Liver (tissue), 8 donors: ENCODE measurements at regions not wholly inside any gene's neighbourhood (a gene's known extent, or its start where the extent isn't known, plus 50 kb on each side); places are given as distances from the start of the nearest gene placed in this dataset.

Source experiments
- DNase-seq: peaks from one replicate; pipeline ENCODE4 v3.0.0-alpha.2; 2017; ENCODE audit warnings: low spot score
- H3K27ac ChIP-seq, 2 donors: one replicate each; pipeline ENCODE4 v1.7.0; 2013; ENCODE audit warnings: inconsistent platforms in 2 of 2, low read length in 2 of 2, control low read depth in 1 of 2, low read depth in 1 of 2, mild to moderate bottlenecking in 1 of 2
- H3K27me3 ChIP-seq, 4 donors: one replicate each; pipeline versions ENCODE4 v1.6.1 to v1.7.0; 2013; ENCODE audit warnings: low read length in 3 of 4, inconsistent platforms in 1 of 4, mild to moderate bottlenecking in 1 of 4, moderate library complexity in 1 of 4; ENCODE audit not compliant: control insufficient read depth in 4 of 4, insufficient read depth in 4 of 4
- H3K36me3 ChIP-seq, 4 donors: one replicate each; pipeline versions ENCODE4 v1.6.1 to v1.7.0; 2013; ENCODE audit warnings: low read length in 3 of 4, mild to moderate bottlenecking in 3 of 4, low read depth in 1 of 4, moderate library complexity in 1 of 4; ENCODE audit not compliant: control insufficient read depth in 4 of 4, insufficient read depth in 3 of 4
- H3K4me1 ChIP-seq, 4 donors: one replicate each; pipeline versions ENCODE4 v1.6.1 to v1.7.0; 2013; ENCODE audit warnings: low read length in 3 of 4, mild to moderate bottlenecking in 3 of 4, moderate library complexity in 1 of 4; ENCODE audit not compliant: control insufficient read depth in 4 of 4, insufficient read depth in 4 of 4
- H3K4me3 ChIP-seq, 3 donors: one replicate each; pipeline versions ENCODE4 v1.6.1 to v1.7.0; 2013; ENCODE audit warnings: low read length in 3 of 3, control low read depth in 1 of 3, low read depth in 1 of 3, mild to moderate bottlenecking in 1 of 3
- H3K9ac ChIP-seq, 2 donors: one replicate each; pipeline ENCODE4 v1.7.0; 2013; ENCODE audit warnings: low read length in 2 of 2, mild to moderate bottlenecking in 2 of 2, moderate library complexity in 2 of 2, control low read depth in 1 of 2, low read depth in 1 of 2
- H3K9me3 ChIP-seq, 4 donors: one replicate each; pipeline versions ENCODE4 v1.6.1 to v1.7.0; 2013; ENCODE audit warnings: low read length in 3 of 4; ENCODE audit not compliant: control insufficient read depth in 4 of 4
- ATF3 ChIP-seq: IDR thresholded peaks from 2 replicates; pipeline ENCODE4 v1.6.1; 2016; ENCODE audit warnings: antibody characterized with exemption
- FOXA2 ChIP-seq: IDR thresholded peaks from 2 replicates; pipeline ENCODE4 v1.6.1; 2016; ENCODE audit warnings: antibody characterized with exemption
- GABPA ChIP-seq, 2 donors: IDR thresholded peaks in 1 of 2; conservative IDR thresholded peaks in 1 of 2; 2 replicates each; pipeline ENCODE4 v1.6.1; 2016; ENCODE audit warnings: antibody characterized with exemption in 2 of 2, mild to moderate bottlenecking in 1 of 2, moderate library complexity in 1 of 2
- HNF4A ChIP-seq, 2 donors: conservative IDR thresholded peaks; 2 replicates each; pipeline ENCODE4 v1.6.1; 2016; ENCODE audit warnings: antibody characterized with exemption in 2 of 2, mild to moderate bottlenecking in 2 of 2
- HNF4G ChIP-seq: IDR thresholded peaks from 2 replicates; pipeline ENCODE4 v1.6.1; 2016; ENCODE audit warnings: antibody characterized with exemption
- JUND ChIP-seq, 2 donors: IDR thresholded peaks; 2 replicates each; pipeline ENCODE4 v1.6.1; 2016; ENCODE audit warnings: antibody characterized with exemption in 2 of 2
- MAX ChIP-seq: IDR thresholded peaks from 2 replicates; pipeline ENCODE4 v1.6.1; 2016; ENCODE audit warnings: antibody characterized with exemption
- NR2F2 ChIP-seq: IDR thresholded peaks from 2 replicates; pipeline ENCODE4 v1.6.1; 2016; ENCODE audit warnings: antibody characterized with exemption
- RAD21 ChIP-seq, 2 donors: IDR thresholded peaks; 2 replicates each; pipeline ENCODE4 v1.6.1; 2016; ENCODE audit warnings: antibody characterized with exemption in 2 of 2, mild to moderate bottlenecking in 2 of 2
- REST ChIP-seq: IDR thresholded peaks from 2 replicates; pipeline ENCODE4 v1.6.1; 2016; ENCODE audit warnings: antibody characterized with exemption, mild to moderate bottlenecking
- RXRA ChIP-seq, 2 donors: IDR thresholded peaks; 2 replicates each; pipeline ENCODE4 v1.6.1; 2017 to 2018; ENCODE audit warnings: antibody characterized with exemption in 2 of 2, mild to moderate bottlenecking in 1 of 2
- TAF1 ChIP-seq: conservative IDR thresholded peaks from 2 replicates; pipeline ENCODE4 v1.6.1; 2016; ENCODE audit warnings: antibody characterized with exemption, mild to moderate bottlenecking
- YY1 ChIP-seq: IDR thresholded peaks from 2 replicates; pipeline ENCODE4 v1.6.1; 2016; ENCODE audit warnings: antibody characterized with exemption, mild to moderate bottlenecking
- ZBTB33 ChIP-seq: IDR thresholded peaks from 2 replicates; pipeline ENCODE4 v1.6.1; 2016; ENCODE audit warnings: antibody characterized with exemption
- WGBS: extraction: QIAGEN DNeasy Blood & Tissue Kit; methylation state at CpG from one replicate; pipeline ENCODE4 v1.1.7; 2013; 5-methylcytosine and 5-hydroxymethylcytosine counted together
- TF ChIP-seq, protein P1 (sequence below): fragments of 150-350 bp; IDR thresholded peaks from 2 replicates; pipeline ENCODE4 v1.5.1; 2017; ENCODE audit warnings: improper control_type of control experiment, low read depth, low read length; ENCODE audit not compliant: missing input control
- donor health status: healthy.
- donor health status: healthy.
- donor health status: healthy.
- donor health status: healthy.
- donor health status: healthy.

DNA sequence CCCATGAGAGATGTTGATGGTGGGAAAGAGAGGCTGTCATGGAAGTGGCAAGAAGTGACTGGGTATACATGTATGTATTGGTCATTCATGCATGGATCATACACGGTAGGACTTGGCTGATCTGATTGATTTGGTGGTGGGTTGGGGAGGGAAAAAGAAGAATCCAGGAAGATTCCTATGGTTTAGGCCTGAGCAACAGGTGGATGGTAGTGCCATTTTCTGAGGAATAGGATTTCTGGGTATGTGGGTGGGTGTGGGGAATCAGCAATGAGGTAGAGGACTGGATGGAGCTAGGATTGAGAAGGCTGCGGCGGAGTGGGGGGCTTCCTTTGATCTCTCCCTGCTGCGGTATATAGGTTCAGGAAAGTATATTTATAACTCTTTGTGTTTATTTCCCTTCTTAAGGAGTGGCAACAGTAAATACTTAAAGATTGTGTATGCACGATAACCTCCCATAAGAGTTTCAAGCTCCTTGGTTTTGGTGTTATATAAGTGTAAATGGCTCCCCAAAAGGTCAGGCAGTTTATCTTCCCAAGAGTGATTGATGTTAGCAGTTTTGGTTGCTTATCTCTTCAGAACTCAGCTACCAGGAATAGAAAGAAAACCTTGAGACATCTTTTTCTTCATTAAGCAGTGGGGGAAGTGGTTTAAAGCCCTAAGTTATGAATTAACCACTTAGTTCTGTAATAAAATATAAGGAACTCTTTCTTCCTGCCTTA lies 100.1 kb downstream of the LSMEM1 start:
- Histone ChIP-seq H3K9ac (no peak overlapping the region), H3K27me3 (peaks cover 0 to 3% (median 0%) of the 10 kb centered on the region in 4 donors), H3K4me1 (no peaks in the 10 kb centered on the region), H3K9me3 (no peaks in the 10 kb centered on the region), H3K4me3 (no peak overlapping the region), H3K36me3 (no peaks in the 10 kb centered on the region), H3K27ac (no peak overlapping the region)
- no peak for DNase-seq
- 87% methylated on average over 5 of the region's 5 CpGs for WGBS
- TF ChIP-seq GABPA (IDR thresholded peaks at IDR 0.05 in 1 of 2, conservative IDR thresholded peaks at IDR 0.05 in 1 of 2) (no peak), MAX (no peak), RXRA (IDR thresholded peaks at IDR 0.05) (no peak), NR2F2 (no peak), RAD21 (IDR thresholded peaks at IDR 0.05) (no peak), JUND (IDR thresholded peaks at IDR 0.05) (no peak), HNF4G (no peak), YY1 (no peak), TAF1 (no peak), HNF4A (conservative IDR thresholded peaks at IDR 0.05) (no peak)
- TF ChIP-seq, protein P1, sequence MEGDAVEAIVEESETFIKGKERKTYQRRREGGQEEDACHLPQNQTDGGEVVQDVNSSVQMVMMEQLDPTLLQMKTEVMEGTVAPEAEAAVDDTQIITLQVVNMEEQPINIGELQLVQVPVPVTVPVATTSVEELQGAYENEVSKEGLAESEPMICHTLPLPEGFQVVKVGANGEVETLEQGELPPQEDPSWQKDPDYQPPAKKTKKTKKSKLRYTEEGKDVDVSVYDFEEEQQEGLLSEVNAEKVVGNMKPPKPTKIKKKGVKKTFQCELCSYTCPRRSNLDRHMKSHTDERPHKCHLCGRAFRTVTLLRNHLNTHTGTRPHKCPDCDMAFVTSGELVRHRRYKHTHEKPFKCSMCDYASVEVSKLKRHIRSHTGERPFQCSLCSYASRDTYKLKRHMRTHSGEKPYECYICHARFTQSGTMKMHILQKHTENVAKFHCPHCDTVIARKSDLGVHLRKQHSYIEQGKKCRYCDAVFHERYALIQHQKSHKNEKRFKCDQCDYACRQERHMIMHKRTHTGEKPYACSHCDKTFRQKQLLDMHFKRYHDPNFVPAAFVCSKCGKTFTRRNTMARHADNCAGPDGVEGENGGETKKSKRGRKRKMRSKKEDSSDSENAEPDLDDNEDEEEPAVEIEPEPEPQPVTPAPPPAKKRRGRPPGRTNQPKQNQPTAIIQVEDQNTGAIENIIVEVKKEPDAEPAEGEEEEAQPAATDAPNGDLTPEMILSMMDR: no peak

DNA sequence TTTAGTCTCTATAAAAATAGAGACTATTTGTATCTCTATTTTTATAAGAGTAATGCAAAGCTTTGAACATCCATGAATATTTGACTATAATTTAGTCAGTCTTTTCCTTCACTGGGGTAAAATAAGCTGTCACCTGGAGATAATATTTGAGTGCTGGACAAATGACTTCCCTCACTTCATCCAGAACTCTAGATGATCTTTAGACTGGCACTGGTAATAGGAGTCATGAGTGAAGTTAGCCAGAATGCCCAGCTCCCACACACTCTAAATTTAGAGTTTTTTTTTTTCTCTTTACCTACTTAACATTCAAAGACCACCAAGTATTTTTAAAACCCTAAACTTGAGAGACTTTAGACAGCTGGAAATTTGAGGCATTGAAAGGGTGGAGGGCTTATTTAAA lies 100.7 kb downstream of the LSMEM1 start:
- no peak for DNase-seq
- H3K4me1 ChIP-seq: no peaks in the 10 kb centered on the region
- no peaks in the 10 kb centered on the region for H3K9me3 ChIP-seq
- peaks cover 0 to 3% (median 0%) of the 10 kb centered on the region in 4 donors for H3K27me3 ChIP-seq
- no peaks in the 10 kb centered on the region for H3K36me3 ChIP-seq
- H3K27ac ChIP-seq: no peak overlapping the region
- no peak overlapping the region for H3K9ac ChIP-seq
- TF ChIP-seq YY1 (no peak), HNF4A (conservative IDR thresholded peaks at IDR 0.05) (no peak), ATF3 (no peak), TAF1 (no peak), MAX (no peak), JUND (IDR thresholded peaks at IDR 0.05) (no peak), REST (no peak), ZBTB33 (no peak), FOXA2 (no peak), RXRA (IDR thresholded peaks at IDR 0.05) (no peak)
- no peak overlapping the region for H3K4me3 ChIP-seq
